Coronary artery (tissue), 2 donors: ENCODE measurements at regions not wholly inside any gene's neighbourhood (a gene's known extent, or its start where the extent isn't known, plus 50 kb on each side); places are given as distances from the start of the nearest gene placed in this dataset.
"Not testable (repeated sequence)": the region's sequence is repeated elsewhere in the genome, so short reads cannot be mapped to it uniquely, and the experiment has no call there.

Source experiments
- DNase-seq: peaks from one replicate; pipeline ENCODE4 v3.0.0-alpha.2; 2017; ENCODE audit warnings: low spot score
- H3K27ac ChIP-seq, 2 donors: fragments of 200-600 bp; sonication (generic); one replicate each; pipeline ENCODE4 v1.5.1; 2016 to 2019
- H3K4me3 ChIP-seq: fragments of 200-600 bp; sonication (generic); 2 replicates; pipeline ENCODE4 v1.5.1; 2016; ENCODE audit warnings: mild to moderate bottlenecking, moderate library complexity
- TF ChIP-seq, protein P1 (sequence below): fragments of 200-600 bp; sonication (generic); IDR thresholded peaks from one replicate; pipeline ENCODE4 v1.5.1; 2019; ENCODE audit warnings: antibody characterized with exemption

DNA sequence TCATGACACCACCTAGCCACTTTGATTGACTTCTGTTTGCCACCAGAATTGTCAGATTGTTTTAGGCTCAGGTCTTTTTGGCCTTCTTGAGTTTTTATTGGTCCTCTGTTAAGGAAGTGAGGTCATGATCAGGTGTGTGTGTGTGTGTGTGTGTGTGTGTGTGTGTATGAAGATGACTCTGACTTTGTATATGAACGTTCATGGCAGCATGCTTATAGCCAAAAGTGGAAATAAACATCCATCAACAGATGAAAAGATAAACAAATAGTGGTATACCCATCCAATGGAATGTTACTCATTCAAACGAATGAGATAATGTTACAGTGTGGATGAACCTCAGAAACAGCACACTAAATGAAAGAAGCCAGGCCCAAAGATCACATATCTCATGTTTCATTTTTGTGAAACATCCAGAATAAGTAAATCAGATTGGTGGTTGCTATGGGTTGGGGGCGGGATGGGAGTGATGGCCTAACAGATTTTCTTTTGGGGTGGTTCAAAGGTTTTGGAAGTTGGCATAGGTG, 258.6 kb downstream of the KTN1 start:
- DNase-seq = no peak
- Histone ChIP-seq H3K4me3 (no peak overlapping the region), H3K27ac (no peak overlapping the region)
- TF ChIP-seq, protein P1, sequence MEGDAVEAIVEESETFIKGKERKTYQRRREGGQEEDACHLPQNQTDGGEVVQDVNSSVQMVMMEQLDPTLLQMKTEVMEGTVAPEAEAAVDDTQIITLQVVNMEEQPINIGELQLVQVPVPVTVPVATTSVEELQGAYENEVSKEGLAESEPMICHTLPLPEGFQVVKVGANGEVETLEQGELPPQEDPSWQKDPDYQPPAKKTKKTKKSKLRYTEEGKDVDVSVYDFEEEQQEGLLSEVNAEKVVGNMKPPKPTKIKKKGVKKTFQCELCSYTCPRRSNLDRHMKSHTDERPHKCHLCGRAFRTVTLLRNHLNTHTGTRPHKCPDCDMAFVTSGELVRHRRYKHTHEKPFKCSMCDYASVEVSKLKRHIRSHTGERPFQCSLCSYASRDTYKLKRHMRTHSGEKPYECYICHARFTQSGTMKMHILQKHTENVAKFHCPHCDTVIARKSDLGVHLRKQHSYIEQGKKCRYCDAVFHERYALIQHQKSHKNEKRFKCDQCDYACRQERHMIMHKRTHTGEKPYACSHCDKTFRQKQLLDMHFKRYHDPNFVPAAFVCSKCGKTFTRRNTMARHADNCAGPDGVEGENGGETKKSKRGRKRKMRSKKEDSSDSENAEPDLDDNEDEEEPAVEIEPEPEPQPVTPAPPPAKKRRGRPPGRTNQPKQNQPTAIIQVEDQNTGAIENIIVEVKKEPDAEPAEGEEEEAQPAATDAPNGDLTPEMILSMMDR = no peak

DNA sequence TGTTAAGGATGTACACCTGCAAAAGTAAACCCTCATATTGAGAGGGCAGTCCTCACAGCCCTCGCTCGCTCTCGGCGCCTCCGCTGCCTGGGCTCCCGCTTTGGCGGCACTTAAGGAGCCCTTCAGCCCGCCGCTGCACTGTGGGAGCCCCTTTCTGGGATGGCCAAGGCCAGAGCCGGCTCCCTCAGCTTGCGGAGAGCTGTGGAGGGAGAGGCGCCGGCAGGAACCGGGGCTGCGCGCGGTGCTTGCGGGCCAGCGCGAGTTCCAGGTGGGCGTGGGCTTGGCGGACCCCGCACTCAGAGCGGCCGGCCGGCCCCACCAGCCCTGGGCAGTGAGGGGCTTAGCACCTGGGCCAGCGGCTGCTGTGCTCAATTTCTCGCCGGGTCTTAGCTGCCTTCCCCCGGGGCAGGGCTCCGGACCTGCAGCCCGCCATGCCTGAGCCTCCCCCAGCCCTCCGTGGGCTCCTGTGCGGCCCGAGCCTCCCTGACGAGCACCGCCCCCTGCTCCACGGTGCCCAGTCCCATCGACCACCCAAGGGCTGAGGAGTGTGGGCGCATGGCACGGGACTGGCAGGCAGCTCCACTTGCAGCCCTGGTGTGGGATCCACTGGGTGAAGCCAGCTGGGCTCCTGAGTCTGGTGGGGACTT, 259.4 kb downstream of the KTN1 start:
- H3K27ac ChIP-seq, DNase-seq, H3K4me3 ChIP-seq: not testable (repeated sequence)

DNA sequence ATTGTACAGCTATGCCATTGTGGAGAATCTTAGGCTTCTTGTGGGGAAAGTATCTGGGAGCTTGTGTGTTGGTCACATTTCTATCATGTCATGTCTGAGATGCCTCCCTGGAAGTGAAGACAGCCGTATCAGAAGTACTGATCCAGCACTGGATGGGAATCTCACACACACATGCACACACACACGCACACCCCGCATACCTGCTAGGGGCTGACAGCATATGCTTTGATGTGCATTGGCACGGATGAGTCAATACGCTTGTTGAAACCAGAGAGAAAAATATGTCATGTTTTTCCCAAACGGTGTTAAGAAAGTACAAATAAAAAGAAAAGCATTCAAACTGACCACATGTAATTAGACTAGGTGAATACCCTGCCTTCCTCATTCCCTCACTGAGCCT, 260.8 kb downstream of the KTN1 start:
- no peak for DNase-seq
- Histone ChIP-seq H3K27ac (no peak overlapping the region), H3K4me3 (no peak overlapping the region)
- TF ChIP-seq, protein P1 = no peak

DNA sequence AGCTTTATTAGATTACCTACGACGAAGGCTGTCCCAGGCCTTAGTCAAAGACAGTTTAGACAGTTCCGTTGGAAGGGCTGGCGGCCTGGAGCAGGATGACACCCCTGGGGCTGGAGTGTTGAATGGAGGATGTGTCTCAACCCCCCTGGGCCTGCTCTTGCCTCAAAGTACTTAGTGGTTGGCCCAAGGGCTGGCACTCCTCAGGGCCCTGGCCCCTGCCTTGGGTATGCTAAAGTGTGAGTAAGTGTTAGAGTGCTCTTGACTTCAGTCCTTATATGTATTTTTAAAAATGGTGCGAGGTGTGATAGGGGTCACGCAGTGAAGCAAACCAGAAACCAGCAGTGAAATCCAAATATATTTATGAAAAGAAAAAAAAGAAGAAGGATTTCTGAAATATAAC, 261.6 kb downstream of the KTN1 start:
- TF ChIP-seq, protein P1 = no peak
- DNase-seq = no peak
- Histone ChIP-seq H3K4me3 (no peak overlapping the region), H3K27ac (no peak overlapping the region)

DNA sequence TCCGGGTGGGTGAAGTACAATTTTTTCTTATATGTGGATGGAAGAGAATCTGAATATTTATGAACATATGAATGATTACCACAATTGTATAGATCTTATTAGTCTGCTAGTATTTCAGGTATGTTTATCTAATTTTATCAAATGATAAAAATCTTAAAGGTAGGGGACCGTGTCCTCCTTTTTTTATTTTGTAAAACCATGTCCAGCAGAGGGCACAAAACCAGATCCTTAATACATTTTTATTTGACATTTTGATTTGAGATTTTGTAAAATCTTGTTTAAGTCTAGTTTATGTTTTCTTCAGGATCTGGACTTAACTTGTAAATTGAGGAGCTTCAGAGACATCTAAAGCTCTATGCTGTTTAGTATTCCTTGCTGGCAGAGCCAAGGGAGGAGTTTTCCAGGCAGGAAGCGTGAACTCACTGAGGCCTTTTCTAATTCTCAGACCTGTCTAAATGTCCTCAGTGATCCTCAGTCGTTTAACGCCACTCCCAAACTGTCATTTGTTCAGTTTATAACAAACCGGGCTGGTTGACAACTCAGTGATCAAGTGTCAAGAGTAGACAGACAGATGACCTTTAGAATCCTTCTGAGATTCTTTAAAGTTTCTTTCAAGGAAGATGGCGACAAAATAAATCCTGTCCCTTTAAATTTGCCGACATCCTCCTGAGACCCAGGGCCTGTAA, 263.9 kb downstream of the KTN1 start:
- DNase-seq = no peak
- TF ChIP-seq, protein P1 = no peak
- H3K27ac ChIP-seq = no peak overlapping the region
- H3K4me3 ChIP-seq = no peak overlapping the region

DNA sequence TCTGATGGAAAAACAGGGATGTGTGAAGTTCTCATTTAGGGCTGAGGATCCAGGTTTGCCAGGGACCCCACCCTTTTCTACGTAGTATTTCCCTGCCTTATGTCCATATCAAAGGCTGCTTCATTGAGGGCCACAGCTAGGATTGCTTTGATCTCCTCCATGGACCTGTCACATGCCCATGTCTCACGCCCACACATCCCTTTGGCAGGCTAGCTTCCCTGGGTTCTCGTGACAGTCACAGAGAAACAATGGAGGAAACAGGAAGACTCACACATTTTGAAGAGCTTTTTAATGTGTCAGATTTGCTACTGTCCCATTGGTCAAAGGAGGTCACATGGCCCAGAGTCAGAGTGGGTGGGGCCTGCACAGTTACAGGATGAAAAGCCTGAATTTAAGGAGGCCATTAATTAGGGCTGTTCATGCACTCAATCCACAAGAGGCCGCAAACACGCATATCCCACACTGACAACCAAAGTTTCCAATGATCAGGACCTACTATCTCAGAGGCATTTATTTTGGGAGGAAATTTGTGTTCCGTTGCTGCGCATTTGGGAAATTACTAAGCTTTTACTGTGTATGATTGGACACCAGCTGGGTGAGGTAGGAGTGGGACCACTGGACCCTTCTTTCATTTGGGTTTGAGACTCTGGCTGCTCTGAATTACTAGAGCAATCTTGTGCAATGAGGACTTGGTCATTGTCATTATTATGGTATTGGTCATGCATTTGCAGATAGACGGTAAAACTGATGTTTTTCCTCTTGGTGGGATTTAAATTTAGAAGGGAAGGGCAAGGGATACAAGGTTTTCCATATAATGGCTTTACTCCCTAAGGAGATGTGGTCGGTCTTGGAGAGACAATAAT, 266.2 kb downstream of the KTN1 start:
- H3K27ac ChIP-seq = no peak overlapping the region
- TF ChIP-seq, protein P1 = no peak

DNA sequence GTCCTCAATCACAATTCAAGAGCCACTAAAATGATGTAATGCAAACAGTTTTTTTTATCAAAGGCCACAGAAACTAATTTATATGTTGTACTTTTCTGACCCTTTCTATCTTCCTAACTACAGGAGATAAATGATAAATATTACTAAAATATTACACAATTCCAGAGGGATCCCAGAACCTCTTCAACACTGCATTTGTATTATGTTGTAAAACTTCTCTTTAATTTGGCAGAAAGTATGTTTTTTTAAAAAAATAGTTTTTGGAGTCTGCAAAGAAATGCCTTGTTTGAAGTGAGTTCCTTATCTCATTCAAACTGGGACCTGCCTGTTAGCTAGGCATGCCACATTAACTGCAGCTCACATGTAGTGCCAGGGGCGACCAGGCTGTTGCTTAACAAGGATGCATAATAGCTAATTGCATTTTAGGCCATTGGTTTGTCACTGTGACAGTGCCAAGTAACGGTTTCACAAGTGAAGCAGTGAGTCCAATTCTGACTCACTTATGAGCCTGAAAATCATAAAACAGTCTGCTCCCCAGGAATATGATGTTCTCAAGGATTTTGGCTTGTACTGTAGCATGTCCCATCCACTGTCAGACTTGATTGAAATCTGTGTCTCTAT, 266.9 kb downstream of the KTN1 start:
- no peak for DNase-seq
- Histone ChIP-seq H3K4me3 (no peak overlapping the region), H3K27ac (peak overlapping the region in 1 of 2 donors; percentile 13)
- TF ChIP-seq, protein P1 = no peak

More for the DNA sequence above, 266.2 kb downstream of the KTN1 start:
- no peak for DNase-seq
- H3K4me3 ChIP-seq = no peak overlapping the region
